GM19043 (cell line): ENCODE measurements at regions not wholly inside any gene's neighbourhood (a gene's known extent, or its start where the extent isn't known, plus 50 kb on each side); places are given as distances from the start of the nearest gene placed in this dataset.

Experiments used
- ATAC-seq: cut with Tn5 transposase; IDR thresholded peaks from one replicate; pipeline ENCODE4 v1.9.1; 2021; ENCODE audit warnings: low read depth; ENCODE audit not compliant: unreplicated experiment

GRCh38 chr10:29099415-29099814, 189.5 kb upstream of the LYZL1 start:
- no peak for ATAC-seq

- no peak for ATAC-seq
Observed at GRCh38 chr10:29100505-29100904, 188.4 kb upstream of the LYZL1 start.

- ATAC-seq, result no peak
Observed at GRCh38 chr10:29102233-29102632, 186.6 kb upstream of the LYZL1 start.

- no peak for ATAC-seq
Observed at GRCh38 chr10:29102636-29103035, 186.2 kb upstream of the LYZL1 start.

GRCh38 chr10:29104661-29105399, 184.0 kb upstream of the LYZL1 start:
- no peak for ATAC-seq

GRCh38 chr10:29105516-29106215, 183.2 kb upstream of the LYZL1 start:
- no peak for ATAC-seq

- no peak for ATAC-seq
Observed at GRCh38 chr10:29106287-29106686, 182.6 kb upstream of the LYZL1 start.

GRCh38 chr10:29107866-29108498, 180.9 kb upstream of the LYZL1 start:
- no peak for ATAC-seq

- ATAC-seq, result no peak
Observed at GRCh38 chr10:29109707-29110571, 178.9 kb upstream of the LYZL1 start.

- no peak for ATAC-seq
Observed at GRCh38 chr10:29112827-29113615, 175.8 kb upstream of the LYZL1 start.

- ATAC-seq, result no peak
Observed at GRCh38 chr10:29113616-29113945, 175.3 kb upstream of the LYZL1 start.

GRCh38 chr10:29114141-29114540, 174.7 kb upstream of the LYZL1 start:
- ATAC-seq, result no peak

GRCh38 chr10:29117781-29118180, 171.1 kb upstream of the LYZL1 start:
- no peak for ATAC-seq

- ATAC-seq, result no peak
Observed at GRCh38 chr10:29119374-29119773, 169.5 kb upstream of the LYZL1 start.

GRCh38 chr10:29120216-29120615, 168.7 kb upstream of the LYZL1 start:
- no peak for ATAC-seq

GRCh38 chr10:29124864-29125263, 164.0 kb upstream of the LYZL1 start:
- ATAC-seq, result no peak

- no peak for ATAC-seq
Observed at GRCh38 chr10:29127037-29127700, 161.7 kb upstream of the LYZL1 start.

GRCh38 chr10:29127731-29128130, 161.1 kb upstream of the LYZL1 start:
- ATAC-seq, result no peak

- ATAC-seq, result no peak
Observed at GRCh38 chr10:29130190-29130673, 158.6 kb upstream of the LYZL1 start.
